ENCODE measurements at regions not wholly inside any gene's neighbourhood (a gene's known extent, or its start where the extent isn't known, plus 50 kb on each side); places are given as distances from the start of the nearest gene placed in this dataset.

- Histone ChIP-seq H3K23ac (ENCODE audit: low read length) (no peak overlapping the region), H3K4me2 (ENCODE audit: low read length) (no peak overlapping the region), H4K12ac (ENCODE audit: low read depth, low read length) (no peak overlapping the region), H2BK120ac (ENCODE audit: insufficient read depth, low read length, poor library complexity) (no peak overlapping the region), H2AK5ac (ENCODE audit: low read length) (no peak overlapping the region), H3K4me1 (ENCODE audit: control insufficient read depth in 1 of 2, insufficient read depth in 2 of 2, low read length in 2 of 2) (no peaks in the 10 kb centered on the region), H2BK12ac (ENCODE audit: low read length) (no peak overlapping the region), H4K8ac (ENCODE audit: low read depth, low read length) (no peak overlapping the region), H3K27me3 (ENCODE audit: insufficient read depth, low read length) (no peaks in the 10 kb centered on the region), H3K79me2 (ENCODE audit: control insufficient read depth, insufficient read depth, low read length, poor library complexity) (no peaks in the 10 kb centered on the region), H3K14ac (ENCODE audit: low read length) (no peak overlapping the region), H2AFZ (ENCODE audit: insufficient read depth, low read length, poor library complexity) (no peak overlapping the region), H3K9ac (ENCODE audit: low read length) (no peak overlapping the region), H3K36me3 (ENCODE audit: control insufficient read depth in 1 of 2, insufficient read depth in 2 of 2, low read length in 2 of 2) (no peaks in the 10 kb centered on the region), H3K27ac (ENCODE audit: low read depth, low read length) (no peak overlapping the region), H2BK5ac (ENCODE audit: low read depth, low read length, poor library complexity) (no peak overlapping the region), H3K4me3 (ENCODE audit: low read depth, low read length) (no peak overlapping the region), H3K18ac (ENCODE audit: low read length) (no peak overlapping the region), H3K9me3 (ENCODE audit: insufficient read depth, low read depth, low read length) (no peaks in the 10 kb centered on the region), H4K91ac (ENCODE audit: low read depth, low read length) (no peak overlapping the region), H3K4ac (ENCODE audit: low read depth, low read length) (no peak overlapping the region), H3K79me1 (ENCODE audit: low read length) (no peaks in the 10 kb centered on the region)
- no CpG with 5 or more reads among the region's 2 CpGs for WGBS (ENCODE audit: extremely low coverage, insufficient coverage, insufficient read length)
- no peak for DNase-seq
These were observed 577.2 kb upstream of the SEMA3D start for GRCh38 chr7:85764034-85764433.

DNA sequence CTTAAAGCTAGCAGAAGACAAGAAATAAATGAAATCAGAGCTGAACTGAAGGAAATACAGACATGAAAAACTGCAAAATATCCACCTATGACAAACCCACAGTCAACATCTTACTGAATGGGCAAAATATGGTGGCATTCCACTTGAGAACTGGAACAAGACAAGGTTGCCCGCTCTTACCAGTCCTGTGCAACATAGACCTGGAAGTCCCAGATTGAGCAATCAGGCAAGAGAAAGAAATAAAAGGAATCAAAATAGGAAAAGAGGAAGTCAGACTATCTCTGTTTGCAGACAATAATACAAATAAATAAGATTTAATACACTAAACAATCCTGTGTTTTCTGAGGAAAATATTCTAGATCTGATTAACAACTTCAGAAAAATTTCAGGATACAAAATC, 570.5 kb upstream of the SEMA3D start:
- H3K27me3 ChIP-seq (ENCODE audit: insufficient read depth, low read length): no peaks in the 10 kb centered on the region
- H2BK5ac ChIP-seq (ENCODE audit: low read depth, low read length, poor library complexity): no peak overlapping the region
- H3K36me3 ChIP-seq (ENCODE audit: control insufficient read depth in 1 of 2, insufficient read depth in 2 of 2, low read length in 2 of 2): no peaks in the 10 kb centered on the region
- H3K9ac ChIP-seq (ENCODE audit: low read length): no peak overlapping the region
- no peak overlapping the region for H3K27ac ChIP-seq (ENCODE audit: low read depth, low read length)
- no peak overlapping the region for H2BK12ac ChIP-seq (ENCODE audit: low read length)
- H3K4me3 ChIP-seq (ENCODE audit: low read depth, low read length): no peak overlapping the region
- H2BK120ac ChIP-seq (ENCODE audit: insufficient read depth, low read length, poor library complexity): no peak overlapping the region
- no peaks in the 10 kb centered on the region for H3K4me1 ChIP-seq (ENCODE audit: control insufficient read depth in 1 of 2, insufficient read depth in 2 of 2, low read length in 2 of 2)
- no peak overlapping the region for H3K23ac ChIP-seq (ENCODE audit: low read length)
- WGBS (ENCODE audit: extremely low coverage, insufficient coverage, insufficient read length): no CpG with 5 or more reads among the region's 1 CpG
- DNase-seq: no peak
- no peak overlapping the region for H3K18ac ChIP-seq (ENCODE audit: low read length)
- H3K4ac ChIP-seq (ENCODE audit: low read depth, low read length): no peak overlapping the region
- no peak overlapping the region for H4K12ac ChIP-seq (ENCODE audit: low read depth, low read length)
- no peaks in the 10 kb centered on the region for H3K9me3 ChIP-seq (ENCODE audit: insufficient read depth, low read depth, low read length)
- no peak overlapping the region for H4K8ac ChIP-seq (ENCODE audit: low read depth, low read length)
- H3K4me2 ChIP-seq (ENCODE audit: low read length): no peak overlapping the region
- no peaks in the 10 kb centered on the region for H3K79me1 ChIP-seq (ENCODE audit: low read length)
- no peak overlapping the region for H2AFZ ChIP-seq (ENCODE audit: insufficient read depth, low read length, poor library complexity)
- H4K91ac ChIP-seq (ENCODE audit: low read depth, low read length): no peak overlapping the region
- no peaks in the 10 kb centered on the region for H3K79me2 ChIP-seq (ENCODE audit: control insufficient read depth, insufficient read depth, low read length, poor library complexity)
- no peak overlapping the region for H3K14ac ChIP-seq (ENCODE audit: low read length)
- H2AK5ac ChIP-seq (ENCODE audit: low read length): no peak overlapping the region

DNA sequence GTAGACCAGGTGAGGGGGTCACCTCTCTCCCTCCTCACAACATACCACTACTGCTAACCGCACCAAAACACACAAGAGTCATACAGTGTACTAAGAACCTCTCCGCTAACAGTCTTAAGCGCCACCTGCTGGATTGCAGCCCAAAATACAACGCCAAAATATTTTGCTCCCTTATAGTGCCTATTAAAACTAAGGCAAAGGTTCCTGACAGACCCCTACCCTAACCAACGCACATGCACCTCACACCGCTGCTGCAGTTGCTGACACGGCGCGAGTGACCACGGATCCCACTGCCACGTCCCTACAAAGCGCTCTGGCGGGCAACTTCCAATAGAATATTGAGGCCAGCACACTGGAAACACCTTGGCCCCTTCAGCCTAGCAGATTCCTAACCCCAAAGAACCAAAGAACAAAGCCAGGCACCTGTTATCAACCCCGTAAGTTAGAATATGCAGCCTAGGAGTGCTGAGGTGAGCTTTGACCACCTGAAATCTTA, 563.6 kb upstream of the SEMA3D start:
- Histone ChIP-seq H3K4me3 (ENCODE audit: low read depth, low read length) (no peak overlapping the region), H3K36me3 (ENCODE audit: control insufficient read depth in 1 of 2, insufficient read depth in 2 of 2, low read length in 2 of 2) (no peaks in the 10 kb centered on the region), H4K12ac (ENCODE audit: low read depth, low read length) (no peak overlapping the region), H3K9ac (ENCODE audit: low read length) (no peak overlapping the region), H4K8ac (ENCODE audit: low read depth, low read length) (no peak overlapping the region), H3K9me3 (ENCODE audit: insufficient read depth, low read depth, low read length) (peaks cover 4% of the 10 kb centered on the region), H3K27ac (ENCODE audit: low read depth, low read length) (no peak overlapping the region), H3K79me2 (ENCODE audit: control insufficient read depth, insufficient read depth, low read length, poor library complexity) (no peaks in the 10 kb centered on the region), H3K14ac (ENCODE audit: low read length) (no peak overlapping the region), H3K27me3 (ENCODE audit: insufficient read depth, low read length) (no peaks in the 10 kb centered on the region), H2BK12ac (ENCODE audit: low read length) (no peak overlapping the region), H4K91ac (ENCODE audit: low read depth, low read length) (no peak overlapping the region), H3K18ac (ENCODE audit: low read length) (no peak overlapping the region), H2AFZ (ENCODE audit: insufficient read depth, low read length, poor library complexity) (peak overlapping the region; percentile 71), H3K4me2 (ENCODE audit: low read length) (no peak overlapping the region), H3K4me1 (ENCODE audit: control insufficient read depth in 1 of 2, insufficient read depth in 2 of 2, low read length in 2 of 2) (no peaks in the 10 kb centered on the region), H3K79me1 (ENCODE audit: low read length) (no peaks in the 10 kb centered on the region), H2BK5ac (ENCODE audit: low read depth, low read length, poor library complexity) (no peak overlapping the region), H2BK120ac (ENCODE audit: insufficient read depth, low read length, poor library complexity) (no peak overlapping the region), H3K4ac (ENCODE audit: low read depth, low read length) (no peak overlapping the region), H2AK5ac (ENCODE audit: low read length) (no peak overlapping the region), H3K23ac (ENCODE audit: low read length) (no peak overlapping the region)
- WGBS (ENCODE audit: extremely low coverage, insufficient coverage, insufficient read length): no CpG with 5 or more reads among the region's 14 CpGs
- DNase-seq: peak in 1 of 2 donors; percentile 75

DNA sequence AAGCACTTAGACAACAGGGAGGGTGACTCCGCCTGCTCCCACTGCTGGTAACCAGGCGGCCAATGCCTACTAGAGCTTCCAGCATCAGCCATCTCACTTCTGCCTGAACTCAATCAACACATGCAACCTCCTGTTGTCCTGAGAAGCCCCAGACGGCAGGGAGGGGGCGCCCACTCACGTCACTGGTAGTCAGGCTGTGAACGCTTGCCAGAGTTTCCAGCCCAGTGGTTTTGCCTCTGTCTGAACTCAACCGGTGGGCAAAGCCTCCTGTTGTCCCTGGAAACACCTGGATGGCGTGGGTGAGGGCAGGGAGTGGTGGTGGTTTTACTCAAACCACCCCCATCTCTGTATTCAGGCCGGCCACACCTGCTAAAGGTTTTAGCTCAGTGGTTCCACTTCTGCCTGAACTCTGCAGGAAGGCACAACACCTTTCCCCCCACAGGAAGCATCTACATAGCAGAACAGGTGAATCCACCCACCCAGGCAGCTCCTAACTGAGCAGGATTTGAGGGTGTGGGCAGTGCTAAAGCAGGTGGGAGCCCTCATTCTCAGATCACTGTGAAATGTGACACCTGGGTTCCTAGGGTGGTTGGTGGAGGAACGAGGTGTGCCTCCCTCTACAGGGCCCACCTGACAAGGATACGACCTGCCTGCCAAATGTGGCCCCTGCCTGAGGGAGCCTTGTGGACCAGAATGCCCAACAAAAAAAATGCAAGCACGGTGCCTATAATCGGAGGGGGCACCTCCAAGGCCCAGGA, 563.0 kb upstream of the SEMA3D start:
- Histone ChIP-seq H4K91ac (ENCODE audit: low read depth, low read length) (no peak overlapping the region), H3K18ac (ENCODE audit: low read length) (no peak overlapping the region), H3K4me2 (ENCODE audit: low read length) (no peak overlapping the region), H4K12ac (ENCODE audit: low read depth, low read length) (peak overlapping the region; percentile 8), H3K4me1 (ENCODE audit: control insufficient read depth in 1 of 2, insufficient read depth in 2 of 2, low read length in 2 of 2) (no peaks in the 10 kb centered on the region), H3K27ac (ENCODE audit: low read depth, low read length) (no peak overlapping the region), H2AK5ac (ENCODE audit: low read length) (no peak overlapping the region), H3K9ac (ENCODE audit: low read length) (no peak overlapping the region), H2BK12ac (ENCODE audit: low read length) (peak overlapping the region; percentile 17), H3K27me3 (ENCODE audit: insufficient read depth, low read length) (no peaks in the 10 kb centered on the region), H2AFZ (ENCODE audit: insufficient read depth, low read length, poor library complexity) (peak overlapping the region; percentile 28), H3K79me1 (ENCODE audit: low read length) (no peaks in the 10 kb centered on the region), H3K4ac (ENCODE audit: low read depth, low read length) (no peak overlapping the region), H3K9me3 (ENCODE audit: insufficient read depth, low read depth, low read length) (peaks cover 6% of the 10 kb centered on the region), H3K79me2 (ENCODE audit: control insufficient read depth, insufficient read depth, low read length, poor library complexity) (no peaks in the 10 kb centered on the region), H4K8ac (ENCODE audit: low read depth, low read length) (no peak overlapping the region), H3K4me3 (ENCODE audit: low read depth, low read length) (no peak overlapping the region), H3K36me3 (ENCODE audit: control insufficient read depth in 1 of 2, insufficient read depth in 2 of 2, low read length in 2 of 2) (no peaks in the 10 kb centered on the region), H2BK5ac (ENCODE audit: low read depth, low read length, poor library complexity) (no peak overlapping the region), H2BK120ac (ENCODE audit: insufficient read depth, low read length, poor library complexity) (no peak overlapping the region), H3K14ac (ENCODE audit: low read length) (no peak overlapping the region), H3K23ac (ENCODE audit: low read length) (no peak overlapping the region)
- DNase-seq: no peak
- no CpG with 5 or more reads among the region's 13 CpGs for WGBS (ENCODE audit: extremely low coverage, insufficient coverage, insufficient read length)

Measured in trophoblast cell (in vitro differentiated cells and primary cell).